PC-9 (cell line): ENCODE measurements at regions not wholly inside any gene's neighbourhood (a gene's known extent, or its start where the extent isn't known, plus 50 kb on each side); places are given as distances from the start of the nearest gene placed in this dataset.

ENCODE experiments used
- BruUV-seq: library from RNA; stranded (reverse); fragments of 400-500 nt; replicated peaks from 2 replicates; lab custom pipeline; 2021; lab: Mats Ljungman, UMichigan
- CTCF ChIA-PET: fragments of 300-600 bp; sonication (Branson Sonifier 250); formaldehyde crosslinking; loops from one replicate; lab custom pipeline; 2022; ENCODE audit warnings: antibody characterized with exemption; lab: Charles Lee
- POLR2A ChIA-PET: fragments of 300-600 bp; sonication (Branson Sonifier 250); formaldehyde crosslinking; loops from one replicate; lab custom pipeline; 2022; ENCODE audit warnings: antibody characterized with exemption; ENCODE audit not compliant: unreplicated experiment; lab: Charles Lee
- DNase-seq, 2 experiments: peaks; one replicate each; pipeline versions ENCODE4 v3.0.0 to v3.0.0-alpha.2; 2015 to 2022; ENCODE audit warnings: mixed read lengths in 1 of 2
- H2AFZ ChIP-seq: fragments of 200-600 bp; sonication (generic); 2 replicates; pipeline ENCODE4 v1.8.1; 2017; ENCODE audit warnings: antibody characterized with exemption
- H3F3A ChIP-seq: fragments of 200-600 bp; sonication (generic); 2 replicates; pipeline ENCODE4 v1.8.1; 2017; ENCODE audit warnings: antibody characterized with exemption, mild to moderate bottlenecking, low read depth; ENCODE audit not compliant: insufficient read depth
- H3K27ac ChIP-seq: fragments of 200-600 bp; sonication (generic); 2 replicates; pipeline ENCODE4 v1.6.1; 2016; ENCODE audit warnings: mixed run types
- H3K27me3 ChIP-seq: fragments of 200-600 bp; sonication (generic); 2 replicates; pipeline ENCODE4 v1.6.1; 2016; ENCODE audit warnings: low read depth, mixed run types; ENCODE audit not compliant: insufficient read depth
- H3K36me3 ChIP-seq: fragments of 200-600 bp; sonication (generic); 2 replicates; pipeline ENCODE4 v1.6.1; 2016; ENCODE audit warnings: low read depth, mixed run types
- H3K4me1 ChIP-seq: fragments of 200-600 bp; sonication (generic); replicated peaks from 2 replicates; pipeline ENCODE4 v1.6.1; 2016; ENCODE audit warnings: mixed run types; ENCODE audit not compliant: insufficient read depth
- H3K4me2 ChIP-seq: fragments of 200-600 bp; sonication (generic); 2 replicates; pipeline ENCODE4 v1.6.1; 2017; ENCODE audit warnings: mixed run types
- H3K4me3 ChIP-seq: fragments of 200-600 bp; sonication (generic); 2 replicates; pipeline ENCODE4 v1.6.1; 2016; ENCODE audit warnings: mixed run types
- H3K79me2 ChIP-seq: fragments of 200-600 bp; sonication (generic); 2 replicates; pipeline ENCODE4 v1.6.1; 2017; ENCODE audit warnings: low read depth, mixed run types
- H3K9me2 ChIP-seq: fragments of 200-600 bp; sonication (generic); 2 replicates; pipeline ENCODE4 v1.8.1; 2017; ENCODE audit warnings: mild to moderate bottlenecking; ENCODE audit not compliant: insufficient read depth
- H3K9me3 ChIP-seq: fragments of 200-600 bp; sonication (generic); 2 replicates; pipeline ENCODE4 v1.8.1; 2016; ENCODE audit warnings: low read depth; ENCODE audit not compliant: insufficient read depth
- H4K20me1 ChIP-seq: fragments of 200-600 bp; sonication (generic); 2 replicates; pipeline ENCODE4 v1.8.1; 2017; ENCODE audit not compliant: insufficient read depth
- CTCF ChIP-seq: fragments of 200-600 bp; sonication (generic); conservative IDR thresholded peaks from 2 replicates; pipeline ENCODE4 v1.6.1; 2017; ENCODE audit warnings: mixed run types, antibody characterized with exemption, mild to moderate bottlenecking, moderate library complexity
- EZH2 ChIP-seq: fragments of 200-600 bp; sonication (generic); IDR thresholded peaks from 2 replicates; pipeline ENCODE4 v1.8.0; 2017; ENCODE audit warnings: antibody characterized with exemption, low read depth
- intact Hi-C: fragments of 100-400 bp; cut with micrococcal nuclease; formaldehyde crosslinking; loops from one replicate; pipeline ENCODE4 v1.10.0; 2022; ENCODE audit not compliant: unreplicated experiment

GRCh38 chr2:196384729-196385128 is 213.4 kb upstream of the STK17B start:
- BruUV-seq = no TSS peak
- no peaks in the 10 kb centered on the region for H3K36me3 ChIP-seq

GRCh38 chr2:196389670-196390069 is 218.3 kb upstream of the STK17B start:
- Histone ChIP-seq H3K27me3 (no peaks in the 10 kb centered on the region), H4K20me1 (no peaks in the 10 kb centered on the region), H3K9me2 (no peaks in the 10 kb centered on the region), H3K4me1 (no peaks in the 10 kb centered on the region), H2AFZ (no peak overlapping the region), H3K9me3 (no peaks in the 10 kb centered on the region), H3K4me2 (no peak overlapping the region), H3K79me2 (no peaks in the 10 kb centered on the region), H3K27ac (no peak overlapping the region), H3K36me3 (no peaks in the 10 kb centered on the region), H3F3A (no peaks in the 10 kb centered on the region), H3K4me3 (no peak overlapping the region)
- no peak for TF ChIP-seq CTCF
- TF ChIP-seq EZH2 = no peak
- ChIA-PET CTCF (no interaction called here), POLR2A (no interaction called here)
- no TSS peak for BruUV-seq
- intact Hi-C loops = no loop called here
- DNase-seq = no peak

More at GRCh38 chr2:196384729-196385128, 213.4 kb upstream of the STK17B start:
- H3K9me3 ChIP-seq = no peaks in the 10 kb centered on the region
- no peak overlapping the region for H2AFZ ChIP-seq
- H3K79me2 ChIP-seq = no peaks in the 10 kb centered on the region
- POLR2A ChIA-PET = no interaction called here
- H3K4me2 ChIP-seq = no peak overlapping the region
- no peaks in the 10 kb centered on the region for H3F3A ChIP-seq
- no peak for TF ChIP-seq CTCF
- TF ChIP-seq EZH2 = no peak
- no peak overlapping the region for H3K4me3 ChIP-seq
- no peaks in the 10 kb centered on the region for H3K4me1 ChIP-seq
- H4K20me1 ChIP-seq = no peaks in the 10 kb centered on the region
- H3K9me2 ChIP-seq = no peaks in the 10 kb centered on the region
- intact Hi-C loops = no loop called here
- no peak for DNase-seq
- CTCF ChIA-PET = no interaction called here
- H3K27ac ChIP-seq = no peak overlapping the region
- H3K27me3 ChIP-seq = no peaks in the 10 kb centered on the region

- H3K36me3 ChIP-seq = no peaks in the 10 kb centered on the region
- no peaks in the 10 kb centered on the region for H3K4me1 ChIP-seq
- no peaks in the 10 kb centered on the region for H4K20me1 ChIP-seq
- H3F3A ChIP-seq = no peaks in the 10 kb centered on the region
- no peak overlapping the region for H3K27ac ChIP-seq
- H3K4me2 ChIP-seq = no peak overlapping the region
- POLR2A ChIA-PET = no interaction called here
- BruUV-seq = no TSS peak
- no peak for TF ChIP-seq CTCF
- TF ChIP-seq EZH2 = no peak
- no peaks in the 10 kb centered on the region for H3K9me2 ChIP-seq
- H3K9me3 ChIP-seq = no peaks in the 10 kb centered on the region
- H3K4me3 ChIP-seq = no peak overlapping the region
- H2AFZ ChIP-seq = no peak overlapping the region
- intact Hi-C loops = no loop called here
- no peak for DNase-seq
- no peaks in the 10 kb centered on the region for H3K79me2 ChIP-seq
- no peaks in the 10 kb centered on the region for H3K27me3 ChIP-seq
- CTCF ChIA-PET = no interaction called here
Observed at GRCh38 chr2:196390243-196391148, 219.1 kb upstream of the STK17B start.
